ENCODE measurements at regions not wholly inside any gene's neighbourhood (a gene's known extent, or its start where the extent isn't known, plus 50 kb on each side); places are given as distances from the start of the nearest gene placed in this dataset.

- TF ChIP-seq CTCF (conservative IDR thresholded peaks at IDR 0.05 in 1 of 2, IDR thresholded peaks at IDR 0.05 in 1 of 2; ENCODE audit: extremely low read depth in 1 of 2, insufficient read depth in 1 of 2, low read depth in 1 of 2, low read length in 2 of 2) (no peak), EZH2 (IDR thresholded peaks at IDR 0.05; ENCODE audit: borderline replicate concordance, low read length) (no peak)
Measured at GRCh38 chr16:11428623-11428953, 83.3 kb downstream of the RMI2 start.

All from mammary epithelial cell (primary cell).